NCI-H460 (cell line): ENCODE measurements at regions not wholly inside any gene's neighbourhood (a gene's known extent, or its start where the extent isn't known, plus 50 kb on each side); places are given as distances from the start of the nearest gene placed in this dataset.
A peak's percentile ranks its signal among the peaks of the same experiment; 100 is the strongest.
"Not testable (repeated sequence)": the region's sequence is repeated elsewhere in the genome, so short reads cannot be mapped to it uniquely, and the experiment has no call there.

Experiments used
- DNase-seq: peaks from one replicate; pipeline ENCODE4 v3.0.0-alpha.2; 2016; ENCODE audit warnings: low read depth; ENCODE audit errors: extremely low read depth

DNA sequence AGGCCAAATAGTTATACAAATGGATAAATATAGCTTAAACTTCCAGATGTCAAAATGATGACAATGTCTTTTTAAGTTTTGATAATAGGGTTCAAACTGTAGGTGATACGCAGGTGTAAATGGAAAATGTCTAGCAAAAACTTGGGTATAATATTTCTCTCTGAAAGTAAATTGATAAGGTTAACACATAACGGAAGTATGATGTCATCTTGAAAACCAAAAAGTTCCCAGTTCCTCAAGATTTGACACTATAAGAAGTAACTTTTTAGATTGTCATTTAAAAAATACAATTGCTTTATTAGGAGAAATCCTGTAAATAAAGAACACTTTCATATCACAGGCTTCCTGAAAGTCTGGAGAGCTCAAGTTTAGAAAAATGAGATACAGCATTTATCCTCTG lies 483.4 kb downstream of the FRK start:
- no peak for DNase-seq

DNA sequence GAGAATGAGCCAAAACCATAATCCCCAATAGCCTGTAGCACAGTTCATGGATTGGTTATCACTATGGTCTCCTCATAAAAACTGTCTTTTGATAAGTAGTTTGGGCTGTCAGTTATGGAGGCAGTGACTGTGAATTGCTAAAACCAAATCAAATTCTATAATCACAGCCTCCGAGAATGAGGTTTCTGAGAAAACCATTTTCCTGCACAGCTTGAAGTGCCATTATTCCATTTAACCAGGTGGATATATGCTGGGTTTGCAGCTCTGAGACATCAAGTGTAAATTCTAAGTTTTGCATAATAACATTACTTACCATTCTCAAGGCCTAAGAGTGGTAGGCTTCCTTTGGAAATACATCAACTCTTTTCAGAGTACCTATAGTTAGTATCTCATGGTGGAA lies 485.4 kb downstream of the FRK start:
- DNase-seq: no peak

DNA sequence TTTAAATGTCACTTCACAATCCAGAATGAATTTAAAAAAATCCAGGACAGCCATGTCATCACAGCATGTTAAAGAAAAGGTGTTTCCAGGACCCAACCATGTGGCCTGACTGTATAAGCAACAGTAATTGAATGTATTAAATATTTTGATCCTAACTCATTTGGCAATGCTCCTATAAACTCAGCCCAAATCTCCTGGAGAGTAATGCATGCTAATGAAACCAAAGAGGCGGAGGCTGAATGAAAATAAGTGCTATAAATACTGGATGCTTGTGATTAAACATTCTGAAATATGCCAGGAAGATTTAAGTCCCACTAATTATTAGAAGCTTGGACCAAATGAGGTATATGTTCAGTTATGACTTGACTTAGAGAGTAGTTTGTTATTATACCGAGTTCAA lies 486.8 kb downstream of the FRK start:
- no peak for DNase-seq

DNA sequence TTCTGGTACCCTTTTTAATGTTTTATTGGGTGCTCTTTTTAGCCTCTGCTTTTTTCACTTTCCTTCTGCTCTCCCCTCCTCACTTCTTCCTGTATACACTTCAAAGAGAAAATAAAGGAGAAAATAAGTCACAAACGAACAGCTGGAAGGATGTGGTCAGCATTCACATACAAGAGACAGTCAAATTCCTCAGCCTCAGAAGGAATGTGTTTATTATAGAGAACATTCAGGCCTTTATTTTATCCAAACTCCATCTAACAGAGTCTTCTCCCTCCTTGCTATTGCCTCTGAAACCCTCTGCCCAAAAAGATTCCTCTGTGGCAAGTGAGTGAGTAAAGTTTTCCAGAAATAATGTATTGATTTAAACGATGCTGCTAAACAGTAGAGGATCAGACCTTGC lies 490.4 kb downstream of the FRK start:
- DNase-seq: no peak

DNA sequence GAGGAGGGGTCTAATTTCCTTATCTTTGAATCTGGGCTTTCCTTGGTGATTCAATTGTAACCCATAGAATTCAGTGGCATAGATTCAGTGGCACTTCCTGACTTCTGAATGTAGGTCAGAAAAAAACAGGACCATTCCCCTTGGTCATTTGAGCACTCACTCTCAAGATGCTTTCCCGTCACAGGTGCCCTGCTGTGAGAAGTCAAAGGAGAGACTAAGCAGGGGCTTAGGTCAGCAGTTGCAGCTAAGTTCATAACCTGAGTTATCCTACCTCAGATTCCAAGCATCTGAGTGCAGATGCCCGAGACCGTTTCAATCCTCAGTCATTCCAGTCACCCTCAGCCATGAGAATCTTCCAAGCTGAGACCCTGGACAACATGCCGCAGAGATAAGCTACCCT lies 506.6 kb downstream of the FRK start:
- no peak for DNase-seq

DNA sequence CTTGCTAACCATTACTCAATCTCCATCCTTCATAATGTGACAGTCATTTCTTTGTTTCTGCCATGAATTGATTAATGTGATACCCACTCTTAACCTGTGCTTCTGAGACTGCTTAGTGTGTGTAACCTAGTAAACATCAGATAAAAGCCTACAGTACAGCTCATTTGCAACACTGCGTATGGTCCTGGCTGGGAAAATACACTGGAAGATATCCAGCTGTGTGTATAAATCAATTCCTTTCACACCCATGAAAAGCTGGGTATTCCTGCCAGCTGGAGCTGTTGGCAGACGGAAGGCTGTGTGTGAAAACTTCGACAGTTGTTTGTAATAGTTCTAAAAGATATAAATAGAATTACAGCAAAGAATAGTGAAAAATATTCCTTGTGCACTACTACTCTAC lies 509.2 kb downstream of the FRK start:
- DNase-seq: no peak

DNA sequence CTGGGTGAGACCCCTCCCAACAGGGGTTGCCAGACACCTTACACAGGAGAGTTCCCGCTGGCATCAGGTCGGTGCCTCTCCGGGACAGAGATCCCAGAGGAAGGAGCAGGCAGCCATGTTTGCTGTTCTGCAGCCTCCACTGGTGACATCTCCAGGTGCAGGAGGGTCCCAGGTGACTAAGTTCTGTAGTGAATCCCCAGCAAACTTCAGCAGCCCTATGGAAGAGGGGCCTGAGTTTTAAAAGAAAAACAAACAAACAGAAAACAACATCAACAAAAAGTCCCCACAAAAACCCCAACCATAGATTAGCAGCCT lies 515.1 kb downstream of the FRK start:
- DNase-seq: no peak

DNA sequence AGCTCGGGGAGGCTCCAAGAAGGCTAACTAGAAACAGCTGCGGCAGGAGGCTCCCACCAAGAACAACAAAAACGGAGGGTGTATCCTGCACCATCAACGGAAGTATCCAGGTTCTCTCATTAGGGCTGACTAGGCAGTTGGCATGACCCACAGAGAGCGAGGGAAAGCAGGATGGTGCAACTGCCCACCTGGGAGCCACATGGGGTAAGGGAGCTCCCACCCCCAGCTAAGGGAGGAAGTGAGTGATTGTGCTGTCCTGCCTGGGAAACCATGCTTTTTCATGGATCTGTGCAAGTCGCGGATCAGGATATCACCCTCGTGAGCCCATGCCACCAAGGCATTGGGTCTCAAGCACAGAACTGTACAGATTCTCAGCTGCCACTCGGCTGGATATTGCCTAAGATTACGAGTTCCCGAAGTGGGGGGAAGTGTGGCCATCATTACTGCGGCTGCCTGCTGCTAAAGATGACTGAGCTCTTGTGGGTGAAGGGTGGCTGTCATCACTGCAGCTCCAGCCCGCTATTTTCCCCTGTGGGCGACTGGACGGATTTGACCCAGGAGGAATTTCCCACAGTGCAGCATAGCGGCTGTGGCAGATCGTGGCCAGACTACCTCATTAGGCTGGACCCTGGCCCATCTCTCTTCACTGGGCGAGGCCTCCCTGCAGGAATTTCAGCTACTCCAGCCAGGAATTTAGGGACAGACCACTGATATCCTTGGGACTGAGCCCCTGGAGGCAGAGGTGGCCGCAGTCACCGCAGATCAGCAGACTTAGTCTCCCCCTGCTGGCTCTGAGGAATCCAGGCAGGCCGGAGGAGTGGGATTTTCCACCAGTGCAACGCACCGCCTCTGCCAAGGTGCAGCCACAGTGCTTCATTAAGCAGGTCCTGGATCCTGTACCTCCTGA lies 515.7 kb downstream of the FRK start:
- peak; percentile 0 for DNase-seq

DNA sequence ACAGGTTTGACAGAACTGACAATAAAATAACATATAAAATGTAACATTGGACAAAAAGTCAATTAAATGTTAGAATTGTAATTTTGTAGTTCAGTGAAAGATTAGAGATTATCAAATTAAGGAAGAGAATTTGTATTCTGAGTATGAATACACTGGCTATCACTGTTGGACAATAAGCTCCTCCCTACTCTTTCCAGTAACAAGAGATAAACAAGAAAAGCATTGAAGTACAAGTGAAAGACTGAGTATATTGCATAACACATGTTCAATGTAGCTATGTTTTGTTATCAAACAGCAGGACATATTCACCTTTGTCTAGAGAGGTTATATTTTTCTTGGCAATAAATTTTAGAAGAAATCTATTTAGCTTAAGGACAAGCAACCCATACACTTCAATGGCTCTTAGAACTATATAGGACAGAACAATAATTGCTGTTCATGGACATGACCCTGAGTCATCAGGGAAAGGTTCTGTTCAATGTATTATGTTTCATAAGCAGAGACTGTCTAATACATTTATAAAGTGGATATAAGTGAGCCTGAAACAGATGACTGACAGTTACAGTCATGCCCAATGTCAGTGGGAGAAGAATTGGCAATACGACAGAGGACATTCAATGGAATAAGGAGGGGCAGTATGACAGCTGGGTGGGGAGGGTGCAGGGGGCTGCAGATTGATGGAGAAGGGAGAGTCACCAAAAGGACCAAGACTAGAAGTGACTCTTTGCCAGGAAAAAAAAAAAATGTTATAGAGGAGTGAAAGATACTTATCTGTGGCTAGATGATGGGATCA lies 520.4 kb downstream of the FRK start:
- DNase-seq: no peak

DNA sequence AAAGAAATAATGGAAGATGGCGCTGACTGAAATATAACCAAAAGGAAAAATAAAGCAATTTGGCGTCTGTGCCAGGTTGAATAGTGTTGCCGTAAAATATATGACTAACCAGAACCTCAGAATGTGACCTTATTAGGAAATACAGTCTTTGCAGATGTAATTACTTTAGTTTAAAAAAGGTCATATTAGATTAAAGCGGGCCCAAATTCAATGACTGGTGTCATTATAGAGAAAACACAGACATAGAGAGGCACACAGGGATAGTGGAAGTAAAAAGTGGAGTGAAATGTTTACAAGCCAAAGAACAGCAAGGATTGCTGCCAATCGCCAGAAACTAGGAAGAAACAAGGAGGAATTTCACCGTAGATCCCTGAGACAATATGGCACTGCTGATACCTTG lies 521.2 kb downstream of the FRK start:
- no peak for DNase-seq

DNA sequence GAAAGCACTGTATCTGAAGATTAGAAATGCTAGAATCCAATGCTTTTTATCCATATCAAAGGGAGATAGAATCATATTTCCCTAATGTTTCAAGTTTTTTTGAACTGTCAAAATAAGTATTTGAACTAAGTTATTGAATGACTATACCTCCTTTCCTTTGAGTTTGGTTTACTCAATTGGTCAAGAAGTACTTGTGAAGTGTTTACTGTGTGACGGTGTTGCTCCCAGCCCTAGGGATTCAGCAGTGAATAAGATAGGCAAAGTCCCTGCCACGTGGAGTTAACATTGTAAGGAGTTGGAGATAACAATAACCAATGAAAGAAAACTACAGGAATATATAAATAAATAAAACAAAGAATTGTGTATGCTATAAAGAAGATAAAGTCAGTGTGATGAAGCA lies 535.9 kb downstream of the FRK start:
- DNase-seq: no peak

DNA sequence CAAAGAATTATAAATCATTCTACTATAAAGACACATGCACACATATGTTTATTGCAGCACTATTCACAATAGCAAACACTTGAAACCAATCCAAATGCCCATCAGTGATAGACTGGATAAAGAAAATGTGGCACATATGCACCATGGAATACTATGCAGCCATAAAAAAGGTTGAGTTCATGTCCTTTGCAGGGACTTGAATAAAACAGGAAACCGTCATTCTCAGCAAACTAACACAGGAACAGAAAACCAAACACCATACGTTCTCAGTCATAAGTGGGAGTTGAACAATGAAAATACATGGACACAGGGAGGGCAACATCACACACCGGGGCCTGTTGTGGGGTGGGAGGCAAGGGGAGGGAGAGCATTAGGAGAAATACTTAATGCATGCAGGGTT lies 538.9 kb downstream of the FRK start:
- not testable (repeated sequence) for DNase-seq

DNA sequence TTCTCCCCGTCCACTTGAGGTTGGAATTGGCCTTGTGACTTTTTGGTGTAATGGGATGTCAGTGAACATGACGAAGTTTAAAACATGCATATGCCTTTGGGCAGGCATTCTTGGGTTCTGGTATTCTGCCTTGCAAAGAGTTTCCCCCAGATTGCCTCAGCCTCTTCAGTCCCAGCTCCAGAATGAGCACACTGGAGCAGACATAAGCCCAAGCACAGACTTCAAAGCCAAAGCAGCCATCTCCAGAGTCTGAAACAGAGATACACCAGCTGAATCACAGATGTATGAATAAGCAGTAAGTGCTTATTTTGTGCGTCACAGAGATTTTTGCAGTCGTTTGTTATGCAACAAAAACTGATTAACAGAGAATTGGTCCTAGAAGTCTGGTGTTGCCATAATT lies 546.0 kb downstream of the FRK start:
- DNase-seq: no peak

DNA sequence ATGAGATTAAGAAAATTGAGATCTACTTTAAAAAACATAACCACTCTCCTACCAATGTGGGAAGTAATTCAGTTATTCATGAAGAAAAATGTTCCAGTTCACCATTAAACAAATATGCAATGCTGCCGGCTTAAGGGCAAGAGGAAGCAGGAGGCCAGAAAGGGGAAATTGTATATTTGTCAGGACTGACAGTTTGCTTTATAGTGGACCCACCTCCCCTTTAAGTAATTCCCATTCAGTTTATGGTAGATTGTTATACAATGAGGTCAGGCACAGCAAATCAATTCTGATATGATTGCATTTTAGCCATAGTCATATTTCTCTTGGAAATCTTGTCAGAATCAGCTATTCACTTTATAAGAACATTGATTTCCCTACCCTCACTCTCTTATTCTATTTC lies 547.8 kb downstream of the FRK start:
- no peak for DNase-seq

DNA sequence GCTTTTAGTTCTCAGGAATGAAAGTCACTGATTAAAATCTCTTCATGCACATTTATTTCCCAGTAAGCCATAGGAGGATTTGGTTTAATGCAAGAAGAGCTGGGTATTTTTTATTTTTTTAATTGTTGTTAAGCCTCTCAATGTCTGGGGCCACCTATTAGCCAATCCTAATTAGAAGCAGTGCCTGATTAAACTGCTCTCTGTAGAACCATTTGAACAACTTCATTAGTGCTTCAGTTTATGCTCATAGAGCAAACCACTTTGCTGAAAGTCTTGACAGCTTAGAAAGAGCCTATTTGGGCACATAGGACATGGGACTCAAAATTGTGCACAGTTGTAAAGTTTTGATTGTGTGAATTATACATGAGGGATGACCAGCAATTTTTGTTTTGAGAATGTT lies 548.9 kb downstream of the FRK start:
- no peak for DNase-seq

DNA sequence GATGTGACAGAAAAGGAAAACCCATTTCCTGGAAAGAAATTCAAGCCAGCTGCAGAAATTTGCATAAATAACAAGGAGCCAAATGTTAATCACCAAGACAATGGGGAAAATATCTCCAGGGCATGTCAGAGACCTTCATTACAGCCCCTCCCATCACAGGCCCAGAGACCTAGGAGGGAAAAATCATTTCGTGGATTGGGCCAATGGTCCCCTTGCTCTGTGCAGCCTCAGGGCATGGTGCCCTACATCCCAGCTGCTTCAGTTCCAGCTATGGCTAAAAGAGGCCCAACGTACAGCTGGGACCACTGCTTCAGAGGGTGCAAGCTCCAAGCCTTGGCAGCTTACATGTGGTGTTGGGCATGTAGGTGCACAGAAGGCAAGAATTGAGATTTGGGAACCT lies 558.3 kb downstream of the FRK start:
- not testable (repeated sequence) for DNase-seq

DNA sequence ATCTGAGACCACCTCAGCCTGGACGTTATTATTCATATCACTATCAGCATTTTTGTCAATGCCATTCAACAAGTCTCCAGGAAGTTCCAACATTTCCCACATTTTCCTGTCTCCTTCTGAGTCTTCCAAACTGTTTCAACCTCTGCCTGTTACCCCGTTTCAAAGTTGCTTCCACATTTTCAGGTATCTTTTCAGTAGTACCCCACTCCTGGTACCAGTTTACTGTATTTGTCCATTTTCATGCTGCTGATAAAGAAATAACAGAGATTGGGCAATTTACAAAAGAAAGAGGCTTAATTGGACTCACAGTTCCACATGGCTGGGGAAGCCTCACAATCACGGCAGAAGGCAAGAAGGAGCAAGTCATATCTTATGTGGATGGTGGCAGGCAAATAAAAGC lies 565.5 kb downstream of the FRK start:
- no peak for DNase-seq

DNA sequence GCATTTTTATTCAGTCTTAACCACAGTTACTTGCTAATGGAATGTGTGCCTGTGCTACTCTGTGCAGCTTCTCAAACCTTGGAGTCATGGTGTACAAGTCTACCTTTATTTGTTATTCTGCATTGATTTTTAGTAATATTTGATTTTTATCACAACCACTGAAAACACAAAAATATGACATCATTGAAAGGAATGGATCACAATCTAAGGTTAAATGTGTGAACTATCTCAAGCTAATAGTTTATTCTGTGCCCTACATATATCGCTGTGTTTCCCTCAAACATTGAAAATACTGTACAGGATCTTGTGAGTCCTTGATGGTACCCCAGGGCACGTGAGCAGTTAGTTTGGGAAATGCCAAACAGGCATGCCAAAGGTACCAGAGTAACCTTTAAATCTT lies 573.4 kb downstream of the FRK start:
- no peak for DNase-seq

DNA sequence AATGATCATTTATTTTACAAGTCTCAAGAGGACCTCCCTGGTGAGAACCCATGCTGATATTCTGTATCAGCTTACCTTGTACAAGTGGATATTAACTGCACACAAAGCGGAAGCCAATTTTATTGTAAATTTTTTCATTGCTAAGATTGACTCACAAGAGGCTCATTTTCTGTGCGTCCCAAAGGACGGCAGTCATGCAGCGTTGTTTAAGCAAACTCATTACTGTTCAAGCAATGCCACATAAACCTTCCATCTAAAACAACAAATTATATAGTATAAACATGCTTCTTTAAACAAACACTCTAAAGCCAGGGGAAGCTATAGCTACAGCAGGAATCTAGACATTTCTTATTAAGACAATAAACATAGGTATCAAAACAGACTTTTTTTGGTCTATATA lies 575.3 kb downstream of the FRK start:
- no peak for DNase-seq

DNA sequence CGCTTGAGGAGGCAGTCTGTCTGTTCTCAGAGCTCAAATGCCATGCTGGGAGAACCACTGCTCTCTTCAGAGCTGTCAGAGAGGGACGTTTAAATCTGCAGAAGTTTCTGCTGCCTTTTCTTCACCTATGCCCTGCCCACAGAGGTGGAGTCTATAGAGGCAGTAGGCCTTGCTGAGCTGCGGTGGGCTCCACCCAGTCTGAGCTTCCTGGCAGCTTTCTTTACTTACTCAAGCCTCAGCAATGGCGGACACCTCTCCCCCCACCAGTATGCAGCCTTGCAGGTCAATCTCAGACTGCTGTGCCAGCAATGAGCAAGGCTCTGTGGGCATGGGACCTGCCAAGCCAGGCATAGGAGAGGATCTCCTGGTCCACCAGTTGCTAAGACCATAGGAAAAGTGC lies 580.1 kb downstream of the FRK start:
- not testable (repeated sequence) for DNase-seq

DNA sequence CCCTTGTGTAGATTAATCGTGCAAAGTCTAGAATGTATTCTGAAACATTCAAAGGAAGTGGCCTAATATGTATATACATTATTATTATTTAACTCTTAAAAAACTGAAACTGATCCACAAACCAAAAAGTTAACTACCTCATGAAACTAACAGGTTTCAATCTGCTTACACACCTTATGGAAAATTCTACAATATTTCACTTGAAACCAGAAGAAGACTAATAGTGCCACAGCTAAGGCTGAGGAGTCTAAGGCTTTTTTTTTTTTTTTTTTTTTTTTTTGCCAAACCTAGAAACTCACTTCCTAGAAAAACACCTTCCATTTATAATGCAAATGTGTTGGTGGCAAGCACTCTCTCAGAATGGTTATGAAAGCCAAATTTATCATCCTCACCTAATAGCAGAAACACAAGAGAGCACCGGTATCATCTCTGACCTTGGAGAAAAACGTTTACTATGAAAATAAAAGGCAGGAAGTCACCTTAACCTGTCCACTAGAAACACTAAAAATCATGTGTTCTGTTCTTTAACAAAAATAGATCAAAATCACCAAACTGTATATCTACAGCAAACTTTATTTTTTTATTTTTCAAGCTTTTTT lies 586.1 kb downstream of the FRK start:
- DNase-seq: no peak
